ENCODE measurements at regions not wholly inside any gene's neighbourhood (a gene's known extent, or its start where the extent isn't known, plus 50 kb on each side); places are given as distances from the start of the nearest gene placed in this dataset.

- no peak for TF ChIP-seq TSHZ2 (CRISPR knock-in tag; IDR thresholded peaks at IDR 0.05)
- no peak for TF ChIP-seq ZFP3 (CRISPR knock-in tag; IDR thresholded peaks at IDR 0.05)
- TF ChIP-seq GLIS3 (CRISPR knock-in tag; IDR thresholded peaks at IDR 0.05): no peak
- no peak for TF ChIP-seq ARNTL (CRISPR knock-in tag; IDR thresholded peaks at IDR 0.05; ENCODE audit: borderline replicate concordance, low read depth)
- no peak for TF ChIP-seq TOX (CRISPR knock-in tag; IDR thresholded peaks at IDR 0.05; ENCODE audit: borderline replicate concordance)
- no peak for TF ChIP-seq CREB5 (CRISPR knock-in tag; IDR thresholded peaks at IDR 0.05; ENCODE audit: low read depth)
- TF ChIP-seq ZNF8 (CRISPR knock-in tag; IDR thresholded peaks at IDR 0.05): no peak
- no peak for TF ChIP-seq BACH2 (CRISPR knock-in tag; IDR thresholded peaks at IDR 0.05; ENCODE audit: borderline replicate concordance)
Observed at GRCh38 chr10:65710306-65710705, 1215.5 kb upstream of the LRRTM3 start (continued).

GRCh38 chr10:65719790-65720189 is 1206.0 kb upstream of the LRRTM3 start:
- ATAC-seq: no peak
- TF ChIP-seq ISL1 (CRISPR knock-in tag; IDR thresholded peaks at IDR 0.05): no peak

- ATAC-seq: no peak
- TF ChIP-seq SNAI2 (CRISPR knock-in tag; IDR thresholded peaks at IDR 0.05) (no peak), ZNF70 (CRISPR knock-in tag; IDR thresholded peaks at IDR 0.05) (no peak), CREB5 (CRISPR knock-in tag; IDR thresholded peaks at IDR 0.05; ENCODE audit: low read depth) (no peak)
Observed at GRCh38 chr10:65720901-65721300, 1204.9 kb upstream of the LRRTM3 start.

- TF ChIP-seq TOX (CRISPR knock-in tag; IDR thresholded peaks at IDR 0.05; ENCODE audit: borderline replicate concordance) (no peak), POU6F1 (CRISPR knock-in tag; IDR thresholded peaks at IDR 0.05; ENCODE audit: borderline replicate concordance, low read depth) (no peak)
- ATAC-seq: no peak
Observed at GRCh38 chr10:65723525-65723924, 1202.3 kb upstream of the LRRTM3 start.

- ATAC-seq: no peak
- TF ChIP-seq ZNF8 (CRISPR knock-in tag; IDR thresholded peaks at IDR 0.05): no peak
- no peak for TF ChIP-seq BACH2 (CRISPR knock-in tag; IDR thresholded peaks at IDR 0.05; ENCODE audit: borderline replicate concordance)
- TF ChIP-seq ZNF70 (CRISPR knock-in tag; IDR thresholded peaks at IDR 0.05): no peak
- TF ChIP-seq RARB (CRISPR knock-in tag; IDR thresholded peaks at IDR 0.05): no peak
Observed at GRCh38 chr10:65735382-65735781, 1190.5 kb upstream of the LRRTM3 start.

- no peak for ATAC-seq
- TF ChIP-seq ZFP3 (CRISPR knock-in tag; IDR thresholded peaks at IDR 0.05) (no peak), TSHZ2 (CRISPR knock-in tag; IDR thresholded peaks at IDR 0.05) (no peak), PATZ1 (CRISPR knock-in tag; IDR thresholded peaks at IDR 0.05; ENCODE audit: borderline replicate concordance) (no peak), ZC3H10 (CRISPR knock-in tag; IDR thresholded peaks at IDR 0.05) (no peak), CREB5 (CRISPR knock-in tag; IDR thresholded peaks at IDR 0.05; ENCODE audit: low read depth) (no peak), BACH2 (CRISPR knock-in tag; IDR thresholded peaks at IDR 0.05; ENCODE audit: borderline replicate concordance) (no peak), ZNF8 (CRISPR knock-in tag; IDR thresholded peaks at IDR 0.05) (no peak), PPARA (CRISPR knock-in tag; IDR thresholded peaks at IDR 0.05; ENCODE audit: borderline replicate concordance) (no peak), ZNF565 (CRISPR knock-in tag; conservative IDR thresholded peaks at IDR 0.05; ENCODE audit: low read depth) (no peak), SNAI2 (CRISPR knock-in tag; IDR thresholded peaks at IDR 0.05) (no peak), ESRRG (CRISPR knock-in tag; IDR thresholded peaks at IDR 0.05) (no peak), TOX (CRISPR knock-in tag; IDR thresholded peaks at IDR 0.05; ENCODE audit: borderline replicate concordance) (no peak)
Observed at GRCh38 chr10:65742906-65743305, 1182.9 kb upstream of the LRRTM3 start.
